ENCODE measurements at regions not wholly inside any gene's neighbourhood (a gene's known extent, or its start where the extent isn't known, plus 50 kb on each side); places are given as distances from the start of the nearest gene placed in this dataset.
A peak's percentile ranks its signal among the peaks of the same experiment; 100 is the strongest.
"Not testable (repeated sequence)": the region's sequence is repeated elsewhere in the genome, so short reads cannot be mapped to it uniquely, and the experiment has no call there.

DNA sequence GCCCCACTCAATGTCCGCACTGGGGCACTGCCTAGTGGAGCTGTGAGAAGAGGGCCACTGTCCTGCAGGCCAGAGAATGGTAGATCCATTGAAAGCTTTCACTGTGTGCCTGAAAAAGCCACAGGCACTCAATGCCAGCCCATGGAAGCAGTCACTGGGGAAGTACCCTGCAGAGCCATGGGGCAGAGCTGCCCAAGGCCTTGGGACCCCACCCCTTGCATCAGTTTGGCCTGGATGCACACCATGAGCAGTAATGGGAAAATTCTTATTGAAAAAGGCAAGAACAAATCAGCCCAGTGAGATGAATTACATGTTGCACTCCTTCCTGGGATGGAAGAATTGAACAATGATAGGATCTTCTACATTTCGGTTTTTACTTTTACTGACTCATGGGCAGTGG lies 447.1 kb downstream of the SPATA31A1 start:
- no CpG with 5 or more reads among the region's 2 CpGs for WGBS, 10 experiments
- in situ Hi-C loops (cut with MboI; ENCODE audit: low pct_unique_long_range_greater_than_20kb in 2 of 9, low sequenced_read_pairs in 9 of 9, unreplicated experiment in 9 of 9); H3K27ac ChIP-seq; H3K4me3 ChIP-seq; H3K4me1 ChIP-seq (replicated peaks in 1 of 2); ATAC-seq (replicated peaks in 6 of 8): not testable (repeated sequence)

GRCh38 chr9:39809401-39810226 lies 454.1 kb downstream of the SPATA31A1 start:
- peak in 6 of 8 experiments; percentile 68 to 88 (median 80) for ATAC-seq (replicated peaks in 6 of 8)
- Histone ChIP-seq H3K4me3 (peak overlapping the region; percentile 51 to 81 (median 68)), H3K27ac (peak overlapping the region; percentile 69 to 82)
- WGBS, 10 experiments = no CpG with 5 or more reads among the region's 43 CpGs
- H3K4me1 ChIP-seq (replicated peaks in 1 of 2); in situ Hi-C loops (cut with MboI; ENCODE audit: low pct_unique_long_range_greater_than_20kb in 2 of 9, low sequenced_read_pairs in 9 of 9, unreplicated experiment in 9 of 9): not testable (repeated sequence)

- in situ Hi-C loops (cut with MboI; ENCODE audit: low pct_unique_long_range_greater_than_20kb in 2 of 9, low sequenced_read_pairs in 9 of 9, unreplicated experiment in 9 of 9); H3K27ac ChIP-seq; H3K4me1 ChIP-seq (replicated peaks in 1 of 2); H3K4me3 ChIP-seq; ATAC-seq (replicated peaks in 6 of 8): not testable (repeated sequence)
- no CpG with 5 or more reads among the region's 3 CpGs for WGBS, 10 experiments
Observed at GRCh38 chr9:39810401-39810800, 454.9 kb downstream of the SPATA31A1 start.

DNA sequence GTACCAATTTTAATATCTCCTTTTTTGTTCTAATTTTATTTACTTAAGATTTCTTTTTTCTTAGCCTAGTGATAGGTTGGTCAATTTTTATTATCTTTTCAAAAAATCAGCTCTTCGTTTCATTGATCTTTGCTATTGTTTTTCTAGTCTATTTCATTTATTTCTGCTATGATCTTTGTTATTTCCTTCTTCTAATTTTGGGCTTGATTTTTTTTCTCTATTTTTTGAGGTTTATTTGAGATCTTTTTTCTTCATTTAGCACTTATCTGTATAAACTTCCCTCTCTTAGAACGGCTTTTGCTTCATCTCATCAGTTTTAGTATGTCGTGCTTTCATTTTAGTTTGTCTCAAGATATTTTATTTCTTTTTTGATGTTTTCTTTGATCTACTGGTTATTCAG lies 456.1 kb downstream of the SPATA31A1 start:
- in situ Hi-C loops (cut with MboI; ENCODE audit: low pct_unique_long_range_greater_than_20kb in 2 of 9, low sequenced_read_pairs in 9 of 9, unreplicated experiment in 9 of 9); H3K27ac ChIP-seq; H3K4me1 ChIP-seq (replicated peaks in 1 of 2); ATAC-seq (replicated peaks in 6 of 8); H3K4me3 ChIP-seq: not testable (repeated sequence)
- 70 to 100% (median 90%) methylated on average over 1 to 3 of the region's 3 CpGs for WGBS, 10 experiments

DNA sequence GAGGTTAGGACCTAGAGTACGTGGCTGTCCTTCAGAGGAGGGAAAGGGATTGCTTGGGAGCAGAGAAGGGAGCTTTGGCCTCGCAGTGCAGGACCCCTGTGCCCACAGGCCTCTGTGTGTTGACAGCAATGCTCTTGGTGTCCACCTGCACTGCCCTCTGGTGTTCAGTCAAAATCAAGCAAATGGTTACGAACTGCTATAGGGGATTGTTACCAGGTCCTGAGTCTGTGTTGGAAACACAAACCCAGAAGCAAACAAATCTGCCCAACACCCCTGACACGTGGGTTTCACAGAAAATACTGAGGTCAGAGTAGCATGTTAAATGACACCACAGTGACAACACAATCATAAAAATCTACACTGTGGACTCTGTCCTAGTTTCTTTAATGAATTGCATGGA lies 473.0 kb downstream of the SPATA31A1 start:
- H3K27ac ChIP-seq; in situ Hi-C loops (cut with MboI; ENCODE audit: low pct_unique_long_range_greater_than_20kb in 2 of 9, low sequenced_read_pairs in 9 of 9, unreplicated experiment in 9 of 9): not testable (repeated sequence)
- WGBS, 10 experiments = no CpG with 5 or more reads among the region's 4 CpGs

More for the DNA sequence above, 473.0 kb downstream of the SPATA31A1 start:
- H3K4me1 ChIP-seq (replicated peaks in 1 of 2); ATAC-seq (replicated peaks in 6 of 8); H3K4me3 ChIP-seq: not testable (repeated sequence)
